22Rv1 (cell line): ENCODE measurements at regions not wholly inside any gene's neighbourhood (a gene's known extent, or its start where the extent isn't known, plus 50 kb on each side); places are given as distances from the start of the nearest gene placed in this dataset.

Source experiments
- H3K27ac ChIP-seq: fragments of 450-650 bp; 2 replicates; pipeline ENCODE4 v1.5.1; 2017
- CTCF ChIP-seq: fragments of 450-650 bp; IDR thresholded peaks from 2 replicates; pipeline ENCODE4 v1.5.1; 2017; ENCODE audit warnings: mild to moderate bottlenecking
- ZFX ChIP-seq: fragments of 450-650 bp; IDR thresholded peaks from 2 replicates; pipeline ENCODE4 v1.6.1; 2017; ENCODE audit warnings: antibody characterized with exemption, borderline replicate concordance

- H3K27ac ChIP-seq, result no peak overlapping the region
- TF ChIP-seq CTCF (no peak), ZFX (no peak)
Measured at GRCh38 chr3:124373524-124373923, 356.7 kb upstream of the UMPS start.

DNA sequence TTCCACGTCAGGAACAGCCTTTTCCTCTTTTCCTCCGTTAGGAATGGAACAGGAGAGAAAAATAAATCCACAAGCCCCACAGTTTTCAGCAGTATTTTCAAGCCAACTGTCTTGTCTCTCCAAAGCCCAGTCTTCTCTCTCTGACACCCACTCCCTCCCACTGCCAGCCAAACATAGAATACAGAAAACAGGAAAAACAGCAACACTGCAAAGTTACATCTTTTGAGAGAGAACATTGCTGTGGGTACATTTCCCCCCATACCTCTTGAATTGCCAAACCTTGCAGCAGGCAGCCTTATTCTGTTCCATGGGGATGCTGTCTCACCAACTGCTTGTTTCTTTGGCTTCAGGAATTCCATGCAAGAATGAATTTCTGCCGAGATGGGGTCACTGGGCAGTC lies 355.7 kb upstream of the UMPS start:
- H3K27ac ChIP-seq, result no peak overlapping the region
- no peak for TF ChIP-seq ZFX
- TF ChIP-seq CTCF, result no peak

DNA sequence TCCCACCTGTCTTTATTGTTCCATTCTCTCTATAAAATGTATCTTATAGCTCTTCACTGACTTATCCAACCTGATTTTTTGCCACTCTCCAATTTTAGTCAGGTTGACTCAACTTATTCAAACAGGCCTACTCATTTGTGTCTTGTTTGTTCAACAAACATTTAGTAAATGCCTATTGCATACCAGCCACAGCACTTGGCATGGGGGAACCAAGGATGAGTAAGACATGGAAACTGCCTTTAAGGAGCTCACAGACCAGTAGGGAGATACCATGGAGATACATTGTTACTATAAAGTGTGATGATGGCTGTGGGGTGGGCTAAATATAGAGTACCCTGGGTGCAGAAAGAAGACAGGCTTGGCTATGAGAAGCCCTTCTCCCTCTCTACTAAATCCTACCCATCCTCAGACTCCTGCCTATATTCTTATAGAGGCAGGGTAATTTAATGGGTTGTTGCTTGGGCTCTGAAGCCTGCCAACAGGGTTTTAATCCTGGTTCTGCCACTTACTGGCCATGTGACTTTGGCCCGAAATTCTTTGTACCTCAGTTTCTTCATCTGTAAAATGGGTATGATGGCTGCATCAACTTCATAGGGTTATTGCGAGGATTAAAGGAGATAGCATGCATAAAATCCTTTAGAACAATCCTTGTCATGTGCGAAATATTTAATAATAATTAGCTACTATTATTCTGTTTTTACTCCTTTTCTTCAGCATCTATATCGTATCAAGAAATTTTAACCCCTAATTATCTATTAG lies 348.5 kb upstream of the UMPS start:
- TF ChIP-seq CTCF, result no peak
- TF ChIP-seq ZFX, result no peak
- H3K27ac ChIP-seq, result no peak overlapping the region

GRCh38 chr3:124383051-124383450 lies 347.2 kb upstream of the UMPS start:
- no peak overlapping the region for H3K27ac ChIP-seq
- TF ChIP-seq ZFX (no peak), CTCF (no peak)

DNA sequence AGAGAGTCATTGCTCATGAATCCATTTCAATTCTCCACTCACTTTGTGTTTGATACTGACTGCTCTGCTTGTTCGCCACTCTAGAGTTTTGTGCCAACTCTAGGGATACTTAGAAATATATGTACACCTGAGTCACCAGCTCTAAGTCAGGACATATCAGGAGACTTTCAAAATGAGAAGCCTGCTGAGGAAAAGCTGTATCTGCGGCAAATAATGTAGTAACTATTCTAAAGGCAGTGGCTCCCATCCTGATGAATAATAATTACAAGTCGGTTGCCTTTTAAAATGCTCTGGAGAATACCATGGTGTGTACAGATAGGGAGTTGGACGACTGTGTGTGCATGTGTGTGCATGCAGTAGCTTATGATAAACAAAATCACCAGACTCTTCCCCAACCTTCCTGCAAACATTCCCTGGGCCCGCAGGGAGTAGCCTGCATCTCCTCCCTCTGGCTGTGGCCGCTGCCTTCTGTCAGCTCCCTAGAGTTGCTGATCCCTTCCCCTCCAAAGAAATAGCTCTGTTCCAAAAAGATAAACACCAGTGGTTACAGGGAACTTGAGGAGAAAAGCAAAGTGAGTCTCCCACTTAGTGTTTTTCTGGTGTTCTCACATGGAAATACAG lies 346.3 kb upstream of the UMPS start:
- no peak overlapping the region for H3K27ac ChIP-seq
- TF ChIP-seq ZFX (no peak), CTCF (no peak)

DNA sequence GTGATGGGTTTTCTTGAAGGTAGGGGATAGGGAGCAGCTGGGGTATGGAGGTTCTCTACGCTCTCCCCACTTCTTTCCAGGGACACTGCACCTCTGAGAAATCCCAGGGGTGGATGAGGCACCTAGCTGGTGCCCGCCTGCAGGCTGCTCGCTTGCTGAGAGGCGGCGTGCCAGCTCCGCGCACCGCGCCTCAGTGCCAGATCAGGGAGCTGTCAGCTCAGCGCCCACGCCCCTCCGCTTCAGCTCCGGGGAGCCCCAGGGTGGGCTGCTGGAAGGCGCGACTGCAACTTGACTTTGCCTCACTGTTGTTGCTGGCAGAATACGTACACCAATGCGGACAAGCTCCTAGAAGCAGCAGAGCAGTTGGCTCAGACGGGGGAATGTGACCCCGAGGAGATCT lies 345.7 kb upstream of the UMPS start:
- no peak overlapping the region for H3K27ac ChIP-seq
- TF ChIP-seq ZFX (no peak), CTCF (no peak)

DNA sequence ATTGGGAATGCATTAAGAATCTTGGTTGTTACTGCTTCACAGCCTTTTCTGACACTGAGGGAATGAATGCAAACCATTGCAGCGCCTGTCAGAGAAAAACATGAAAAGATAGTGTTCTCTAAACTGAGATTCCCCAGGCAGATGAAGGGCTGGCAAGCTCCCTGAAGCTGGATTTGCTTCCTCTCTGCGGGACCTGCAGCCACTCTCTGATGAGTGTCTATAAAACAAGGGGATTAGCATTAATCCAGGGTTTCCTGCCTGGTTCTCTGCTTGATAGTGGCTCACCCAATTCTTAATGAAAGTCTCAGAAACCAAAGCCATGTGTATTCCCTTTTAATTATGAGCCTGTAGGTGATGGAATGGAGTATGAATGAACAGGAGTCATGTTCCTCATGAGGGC lies 344.3 kb upstream of the UMPS start:
- TF ChIP-seq ZFX, result no peak
- no peak for TF ChIP-seq CTCF
- H3K27ac ChIP-seq, result no peak overlapping the region
